HUES6 (cell line): ENCODE measurements at regions not wholly inside any gene's neighbourhood (a gene's known extent, or its start where the extent isn't known, plus 50 kb on each side); places are given as distances from the start of the nearest gene placed in this dataset.

Experiments used
- H3K27ac ChIP-seq: 2 replicates; pipeline ENCODE4 v1.7.0; 2013; ENCODE audit warnings: low read depth, mild to moderate bottlenecking, low read length, inconsistent platforms
- H3K27me3 ChIP-seq: 2 replicates; pipeline ENCODE4 v1.6.1; 2013; ENCODE audit warnings: low read length; ENCODE audit not compliant: control insufficient read depth, insufficient read depth
- H3K36me3 ChIP-seq: 2 replicates; pipeline ENCODE4 v1.6.1; 2013; ENCODE audit warnings: low read length; ENCODE audit not compliant: control insufficient read depth, insufficient read depth
- H3K4me1 ChIP-seq: 2 replicates; pipeline ENCODE4 v1.6.1; 2013; ENCODE audit warnings: low read length; ENCODE audit not compliant: control insufficient read depth, insufficient read depth
- H3K4me3 ChIP-seq: 2 replicates; pipeline ENCODE4 v1.5.1; 2013; ENCODE audit warnings: low read depth, low read length
- H3K9ac ChIP-seq: one replicate; pipeline ENCODE4 v1.6.1; 2013; ENCODE audit warnings: mild to moderate bottlenecking, low read length
- H3K9me3 ChIP-seq: 2 replicates; pipeline ENCODE4 v1.6.1; 2013; ENCODE audit warnings: low read depth, low read length; ENCODE audit not compliant: control insufficient read depth, insufficient read depth

- peaks cover 79% of the 10 kb centered on the region for H3K27me3 ChIP-seq
- no peak overlapping the region for H3K9ac ChIP-seq
Observed at GRCh38 chr11:20213790-20214189, 53.5 kb upstream of the DBX1 start.

GRCh38 chr11:20211691-20212090, 51.4 kb upstream of the DBX1 start:
- H3K27me3 ChIP-seq, result peaks cover 83% of the 10 kb centered on the region
- no peak overlapping the region for H3K9ac ChIP-seq
- no peak overlapping the region for H3K27ac ChIP-seq

More at GRCh38 chr11:20213790-20214189, 53.5 kb upstream of the DBX1 start:
- Histone ChIP-seq H3K27ac (no peak overlapping the region), H3K4me1 (no peaks in the 10 kb centered on the region), H3K4me3 (no peak overlapping the region), H3K36me3 (no peaks in the 10 kb centered on the region), H3K9me3 (no peaks in the 10 kb centered on the region)

More at GRCh38 chr11:20211691-20212090, 51.4 kb upstream of the DBX1 start:
- H3K9me3 ChIP-seq, result no peaks in the 10 kb centered on the region
- H3K4me3 ChIP-seq, result no peak overlapping the region
- peaks cover 5% of the 10 kb centered on the region for H3K4me1 ChIP-seq
- no peaks in the 10 kb centered on the region for H3K36me3 ChIP-seq
